Naive thymus-derived CD8-positive, alpha-beta T cell (primary cell): ENCODE measurements at regions not wholly inside any gene's neighbourhood (a gene's known extent, or its start where the extent isn't known, plus 50 kb on each side); places are given as distances from the start of the nearest gene placed in this dataset.

Source experiments
- ATAC-seq, 2 donors: fragments of 150-1000 bp; cut with Tn5 transposase in 1 of 2; sonication (Bioruptor Pico), chemical (Tn5 transposase) in 1 of 2; 1 replicate in 1 of 2; 2 replicates in 1 of 2; pipeline ENCODE4 v1.10.0; 2021; ENCODE audit warnings: mild to moderate bottlenecking in 2 of 2, moderate library complexity in 2 of 2
- POLR2A ChIA-PET: fragments of 350-600 bp; sonication (Branson Sonifier 250); formaldehyde crosslinking; loops from one replicate; lab custom pipeline; 2021; ENCODE audit warnings: antibody characterized with exemption; lab: Charles Lee
- DNase-seq, 10 donors: peaks; one replicate each; pipeline versions ENCODE4 v3.0.0 to v3.0.0-alpha.2; 2020 to 2022
- H3K27ac Mint-ChIP-seq, 10 donors: one replicate each; pipeline ENCODE4 v1.8.0; 2020 to 2022; ENCODE audit warnings: mild to moderate bottlenecking in 10 of 10, mixed read lengths in 10 of 10, moderate library complexity in 4 of 10, inconsistent platforms in 1 of 10
- H3K27me3 Mint-ChIP-seq, 5 donors: one replicate each; pipeline ENCODE4 v1.8.0; 2021 to 2022; ENCODE audit warnings: mixed read lengths in 5 of 5
- H3K36me3 Mint-ChIP-seq, 3 donors: one replicate each; pipeline ENCODE4 v1.8.0; 2020 to 2022; ENCODE audit warnings: mixed read lengths in 3 of 3, mild to moderate bottlenecking in 2 of 3, inconsistent platforms in 1 of 3
- H3K4me1 Mint-ChIP-seq, 4 donors: one replicate each; pipeline ENCODE4 v1.8.0; 2021 to 2022; ENCODE audit warnings: mixed read lengths in 4 of 4
- H3K4me3 Mint-ChIP-seq, 10 donors: one replicate each; pipeline ENCODE4 v1.8.0; 2020 to 2022; ENCODE audit warnings: mild to moderate bottlenecking in 10 of 10, mixed read lengths in 10 of 10, moderate library complexity in 6 of 10, inconsistent platforms in 1 of 10
- H3K9me3 Mint-ChIP-seq, 9 donors: one replicate each; pipeline ENCODE4 v1.8.0; 2020 to 2022; ENCODE audit warnings: mixed read lengths in 9 of 9, mild to moderate bottlenecking in 3 of 9, inconsistent platforms in 1 of 9, moderate library complexity in 1 of 9

GRCh38 chr15:62218841-62219240, 53.8 kb upstream of the C2CD4B start:
- peaks cover 0 to 25% (median 7%) of the 10 kb centered on the region in 3 donors for H3K36me3 Mint-ChIP-seq
- no peak for DNase-seq
- POLR2A ChIA-PET, result no interaction called here
- no peak for ATAC-seq
- peaks cover 3 to 22% (median 10%) of the 10 kb centered on the region in 5 donors for H3K27me3 Mint-ChIP-seq
- no peaks in the 10 kb centered on the region for H3K4me1 Mint-ChIP-seq
- H3K27ac Mint-ChIP-seq, result no peak overlapping the region
- H3K9me3 Mint-ChIP-seq, result peaks cover 0 to 32% (median 16%) of the 10 kb centered on the region in 9 donors
- H3K4me3 Mint-ChIP-seq, result no peak overlapping the region

DNA sequence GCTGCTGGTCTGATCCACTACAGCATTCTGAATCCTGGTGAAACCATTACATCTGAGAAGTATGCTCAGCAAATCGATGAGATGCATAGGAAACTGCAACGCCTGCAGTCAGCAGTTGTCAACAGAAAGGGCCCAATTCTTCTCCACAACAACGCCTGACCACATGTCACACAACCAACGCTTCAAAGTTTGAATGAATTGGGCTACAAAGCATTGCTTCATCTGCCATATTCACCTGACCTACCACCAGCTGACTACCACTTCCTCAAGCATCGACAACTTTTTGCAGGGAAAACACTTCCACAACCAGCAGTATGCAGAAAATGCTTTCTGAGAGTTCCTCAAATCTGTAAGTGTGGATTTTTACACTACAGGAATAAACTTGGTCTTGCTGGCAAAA, 54.7 kb upstream of the C2CD4B start:
- Mint-ChIP-seq H3K27me3 (peaks cover 3 to 27% (median 10%) of the 10 kb centered on the region in 5 donors), H3K27ac (no peak overlapping the region), H3K9me3 (peaks cover 0 to 32% (median 16%) of the 10 kb centered on the region in 9 donors), H3K4me1 (no peaks in the 10 kb centered on the region), H3K36me3 (peaks cover 0 to 28% (median 7%) of the 10 kb centered on the region in 3 donors), H3K4me3 (no peak overlapping the region)
- ATAC-seq (no peak), DNase-seq (no peak)
- POLR2A ChIA-PET, result no interaction called here

DNA sequence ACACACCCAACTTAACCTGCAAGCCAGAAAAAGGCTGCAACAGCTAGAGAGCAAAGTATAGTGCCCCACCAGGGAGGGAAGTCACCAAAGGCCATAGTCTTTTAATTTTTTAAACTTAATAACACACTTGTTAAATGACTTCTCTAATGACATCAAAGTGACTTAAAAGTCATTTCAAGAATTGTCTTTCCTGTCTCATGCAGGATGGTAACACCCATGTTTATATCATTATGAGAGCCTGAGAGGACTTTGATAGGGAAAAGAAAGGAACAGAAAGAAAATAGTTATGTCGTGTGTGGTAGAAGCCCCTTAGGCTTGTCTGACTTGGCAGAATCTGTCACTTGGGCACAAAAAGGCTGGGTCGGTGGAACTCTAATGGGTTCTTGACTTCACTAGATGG, 57.9 kb upstream of the C2CD4B start:
- ATAC-seq (no peak), DNase-seq (no peak)
- Mint-ChIP-seq H3K4me1 (no peaks in the 10 kb centered on the region), H3K36me3 (peaks cover 0 to 12% (median 0%) of the 10 kb centered on the region in 3 donors), H3K9me3 (peaks cover 0 to 8% (median 3%) of the 10 kb centered on the region in 9 donors), H3K27me3 (peaks cover 8 to 43% (median 15%) of the 10 kb centered on the region in 5 donors), H3K27ac (peak overlapping the region in 1 of 10 donors; percentile 41), H3K4me3 (no peak overlapping the region)
- POLR2A ChIA-PET, result no interaction called here

DNA sequence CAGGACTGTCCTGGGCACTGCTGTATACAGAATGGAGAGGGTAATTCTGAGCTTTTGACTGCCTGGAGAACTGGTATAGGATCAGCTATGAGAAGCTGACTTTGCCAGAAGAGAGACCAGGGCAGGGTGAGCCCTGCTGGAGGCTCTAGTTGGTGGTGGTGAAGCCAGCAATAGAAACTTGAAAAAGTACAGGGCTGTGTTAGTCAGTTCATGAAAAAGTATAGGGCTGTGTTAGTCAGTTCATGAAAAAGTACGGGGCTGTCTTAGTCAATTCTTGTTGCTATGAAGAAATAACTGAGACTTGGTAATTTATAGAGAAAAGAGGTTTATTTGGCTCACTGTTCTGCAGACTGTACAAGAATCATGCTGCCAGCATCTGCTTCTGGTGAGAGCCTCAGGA, 63.5 kb upstream of the C2CD4B start:
- Mint-ChIP-seq H3K36me3 (peaks cover 0 to 5% (median 0%) of the 10 kb centered on the region in 3 donors), H3K4me1 (no peaks in the 10 kb centered on the region), H3K4me3 (no peak overlapping the region), H3K9me3 (peaks cover 0 to 4% (median 0%) of the 10 kb centered on the region in 9 donors), H3K27ac (peak overlapping the region in 1 of 10 donors; percentile 29), H3K27me3 (peaks cover 6 to 34% (median 23%) of the 10 kb centered on the region in 5 donors)
- no peak for ATAC-seq
- DNase-seq, result no peak
- POLR2A ChIA-PET, result no interaction called here

- POLR2A ChIA-PET, result no interaction called here
- no peaks in the 10 kb centered on the region for H3K4me1 Mint-ChIP-seq
- ATAC-seq (no peak), DNase-seq (no peak)
- H3K36me3 Mint-ChIP-seq, result no peaks in the 10 kb centered on the region
- no peak overlapping the region for H3K27ac Mint-ChIP-seq
- H3K4me3 Mint-ChIP-seq, result no peak overlapping the region
- H3K9me3 Mint-ChIP-seq, result peaks cover 0 to 4% (median 0%) of the 10 kb centered on the region in 9 donors
- peaks cover 3 to 26% (median 19%) of the 10 kb centered on the region in 5 donors for H3K27me3 Mint-ChIP-seq
Observed at GRCh38 chr15:62231856-62232255, 66.8 kb upstream of the C2CD4B start.

DNA sequence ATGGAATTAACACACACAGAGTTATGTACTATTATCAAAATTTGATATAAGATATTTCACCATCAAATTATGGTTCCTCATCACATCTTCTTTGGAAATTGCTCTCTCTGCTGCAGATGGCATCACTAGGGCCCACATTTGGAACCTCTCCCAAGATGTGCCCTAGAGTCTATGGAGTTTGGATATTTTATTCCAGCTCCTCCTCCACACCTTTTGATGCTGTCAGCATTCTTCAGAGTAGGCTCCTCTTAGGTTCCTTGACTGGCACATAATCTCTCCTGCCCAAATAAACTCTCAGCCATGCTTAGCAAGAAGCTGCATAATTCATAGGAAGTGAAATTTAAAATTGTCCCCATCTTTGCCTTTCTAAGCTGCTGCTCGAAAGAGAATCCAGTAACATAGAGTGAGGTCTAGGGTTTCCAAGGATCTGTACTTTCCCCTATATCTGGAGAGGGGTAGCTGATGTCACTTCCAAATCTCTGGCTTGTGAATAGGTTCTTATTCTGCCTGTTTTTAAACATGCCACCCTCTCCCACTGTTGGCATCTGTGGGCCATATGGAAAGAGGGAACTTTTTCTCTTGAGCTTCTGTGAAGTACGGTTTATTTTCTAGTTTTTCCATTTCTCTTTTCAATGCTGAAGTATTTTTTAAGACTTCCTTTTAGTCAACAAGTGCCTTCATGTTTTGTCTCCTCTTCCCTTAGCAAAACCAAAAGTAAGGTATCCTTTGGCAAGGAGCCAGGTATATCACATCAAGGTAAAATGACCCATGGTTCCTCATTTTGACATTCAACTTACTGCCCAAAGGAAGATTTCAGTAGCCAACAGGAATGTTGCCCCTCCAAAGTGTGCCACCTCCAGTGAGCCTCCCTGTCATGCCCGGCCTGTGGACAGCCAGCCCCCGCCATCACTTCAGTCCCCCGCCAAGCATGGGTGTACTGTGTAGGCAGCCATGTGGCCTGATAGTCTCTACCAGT, 75.3 kb upstream of the C2CD4B start:
- Mint-ChIP-seq H3K27me3 (peaks cover 0 to 12% (median 0%) of the 10 kb centered on the region in 5 donors), H3K4me1 (peaks cover 0 to 2% (median 0%) of the 10 kb centered on the region in 4 donors), H3K4me3 (no peak overlapping the region), H3K36me3 (no peaks in the 10 kb centered on the region), H3K27ac (no peak overlapping the region), H3K9me3 (peaks cover 0 to 4% (median 0%) of the 10 kb centered on the region in 9 donors)
- no peak for ATAC-seq
- DNase-seq, result no peak
- POLR2A ChIA-PET, result no interaction called here

DNA sequence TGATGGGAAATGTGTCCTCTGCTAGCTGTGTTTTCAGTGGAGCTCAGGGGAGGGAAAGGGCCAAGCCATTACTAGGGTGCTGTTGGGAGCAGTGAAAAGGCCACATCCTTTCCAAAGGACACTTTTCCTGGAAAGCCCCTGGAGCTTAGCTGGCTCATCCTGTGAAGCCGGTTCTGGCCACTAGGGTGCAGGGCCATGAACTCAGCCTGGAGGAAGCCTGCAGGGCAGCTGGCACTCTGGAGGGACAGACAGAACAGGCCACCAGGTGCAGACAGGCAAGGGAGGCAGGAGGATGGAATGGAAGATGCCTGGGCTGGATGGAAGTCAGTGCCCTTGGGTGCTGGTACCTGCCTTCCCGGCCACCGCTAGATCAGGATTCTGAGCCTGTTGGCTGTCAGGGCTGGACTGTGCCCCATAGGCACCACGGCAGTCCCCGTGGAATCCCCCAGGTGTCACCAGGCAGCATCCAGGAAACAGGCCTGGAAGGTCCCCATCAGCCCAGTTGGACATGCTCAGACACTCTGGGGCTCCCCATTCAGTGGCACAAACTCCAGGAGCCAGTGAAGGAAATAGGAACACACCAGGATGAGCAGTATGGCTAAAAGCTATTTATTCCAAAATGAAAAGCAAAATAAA, 76.2 kb upstream of the C2CD4B start:
- no peak overlapping the region for H3K27ac Mint-ChIP-seq
- no peaks in the 10 kb centered on the region for H3K36me3 Mint-ChIP-seq

GRCh38 chr15:62242999-62243398, 77.9 kb upstream of the C2CD4B start:
- ATAC-seq (no peak), DNase-seq (no peak)
- Mint-ChIP-seq H3K4me1 (peaks cover 0 to 2% (median 0%) of the 10 kb centered on the region in 4 donors), H3K4me3 (no peak overlapping the region), H3K27ac (peak overlapping the region in 1 of 10 donors; percentile 65), H3K36me3 (no peaks in the 10 kb centered on the region), H3K27me3 (peaks cover 3 to 22% (median 8%) of the 10 kb centered on the region in 5 donors), H3K9me3 (peaks cover 0 to 3% (median 0%) of the 10 kb centered on the region in 9 donors)
- POLR2A ChIA-PET, result no interaction called here

More for the DNA sequence above, 76.2 kb upstream of the C2CD4B start:
- H3K4me1 Mint-ChIP-seq, result peaks cover 0 to 2% (median 0%) of the 10 kb centered on the region in 4 donors
- H3K9me3 Mint-ChIP-seq, result peaks cover 0 to 4% (median 0%) of the 10 kb centered on the region in 9 donors
- DNase-seq (no peak), ATAC-seq (no peak)
- POLR2A ChIA-PET, result no interaction called here
- no peak overlapping the region for H3K4me3 Mint-ChIP-seq
- peaks cover 0 to 14% (median 5%) of the 10 kb centered on the region in 5 donors for H3K27me3 Mint-ChIP-seq

- ATAC-seq, result no peak
- POLR2A ChIA-PET, result no interaction called here
- Mint-ChIP-seq H3K27ac (no peak overlapping the region), H3K9me3 (no peaks in the 10 kb centered on the region), H3K27me3 (peaks cover 3 to 23% (median 11%) of the 10 kb centered on the region in 5 donors), H3K4me3 (no peak overlapping the region), H3K4me1 (peaks cover 0 to 2% (median 0%) of the 10 kb centered on the region in 4 donors), H3K36me3 (no peaks in the 10 kb centered on the region)
- no peak for DNase-seq
Observed at GRCh38 chr15:62244762-62245161, 79.7 kb upstream of the C2CD4B start.

DNA sequence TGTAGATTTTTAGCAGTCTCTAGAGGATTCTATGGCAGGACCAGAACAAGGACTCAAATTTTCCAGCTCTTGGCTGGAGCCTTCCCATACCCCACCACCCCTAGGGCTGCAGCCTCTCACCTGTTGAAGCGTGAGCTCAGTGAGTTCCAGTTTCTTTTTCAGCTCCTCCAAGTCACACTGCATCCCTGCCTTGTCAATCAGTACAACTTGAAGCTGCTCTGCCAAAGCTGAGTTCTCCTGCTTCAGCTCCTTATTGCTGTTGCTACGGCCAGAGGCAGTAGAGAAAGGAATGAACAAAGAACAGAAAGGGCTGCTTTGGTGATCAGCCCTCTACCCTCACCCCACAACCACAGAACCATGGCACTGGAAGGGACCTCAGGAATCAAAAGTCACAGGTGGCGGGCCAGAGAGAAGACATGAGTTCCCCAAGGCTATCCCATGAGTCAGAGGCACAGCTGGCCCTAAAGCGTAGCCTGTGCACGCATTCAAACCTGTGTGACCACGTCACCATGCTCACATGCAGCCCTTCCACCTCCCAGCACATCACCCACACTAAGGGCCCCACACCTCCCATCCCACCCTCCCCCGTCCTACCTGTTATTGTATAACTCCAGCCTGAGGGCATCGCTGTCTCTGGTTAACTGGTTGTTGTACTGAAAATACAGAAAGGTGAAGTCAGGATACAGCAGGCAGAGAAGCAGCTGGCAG, 83.3 kb upstream of the C2CD4B start:
- ATAC-seq (no peak), DNase-seq (no peak)
- Mint-ChIP-seq H3K27ac (no peak overlapping the region), H3K4me1 (no peaks in the 10 kb centered on the region), H3K4me3 (no peak overlapping the region), H3K36me3 (no peaks in the 10 kb centered on the region), H3K9me3 (no peaks in the 10 kb centered on the region), H3K27me3 (peaks cover 3 to 36% (median 7%) of the 10 kb centered on the region in 5 donors)
- POLR2A ChIA-PET, result no interaction called here

- H3K4me1 Mint-ChIP-seq, result no peaks in the 10 kb centered on the region
- H3K9me3 Mint-ChIP-seq, result no peaks in the 10 kb centered on the region
- DNase-seq, result no peak
- POLR2A ChIA-PET, result no interaction called here
- no peaks in the 10 kb centered on the region for H3K36me3 Mint-ChIP-seq
- H3K27ac Mint-ChIP-seq, result no peak overlapping the region
- no peak overlapping the region for H3K4me3 Mint-ChIP-seq
- ATAC-seq, result no peak
- H3K27me3 Mint-ChIP-seq, result peaks cover 4 to 41% (median 7%) of the 10 kb centered on the region in 5 donors
Observed at GRCh38 chr15:62249501-62249900, 84.4 kb upstream of the C2CD4B start.

DNA sequence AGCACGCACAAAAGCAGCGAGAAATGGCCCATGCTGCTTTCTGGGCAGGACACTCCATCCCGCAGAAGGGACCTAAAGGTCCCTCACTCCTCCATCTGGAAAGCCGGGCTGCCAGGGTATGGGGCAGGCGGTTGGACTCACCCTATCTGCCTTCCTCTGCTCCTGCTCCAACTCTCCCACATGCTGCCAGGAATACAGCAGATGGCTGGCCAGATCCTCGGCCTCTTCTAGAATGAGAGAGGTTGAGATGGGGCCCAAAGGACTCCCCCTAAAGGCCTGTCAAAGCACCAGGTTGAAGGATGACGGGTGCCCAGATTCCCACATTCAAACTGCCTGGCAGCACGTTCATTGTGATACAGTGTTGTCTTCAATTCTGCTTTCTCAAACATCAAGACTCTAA, 85.1 kb upstream of the C2CD4B start:
- DNase-seq (no peak), ATAC-seq (no peak)
- peaks cover 0 to 2% (median 0%) of the 10 kb centered on the region in 9 donors for H3K9me3 Mint-ChIP-seq
- H3K4me1 Mint-ChIP-seq, result no peaks in the 10 kb centered on the region
- POLR2A ChIA-PET, result no interaction called here
- no peak overlapping the region for H3K27ac Mint-ChIP-seq
- no peaks in the 10 kb centered on the region for H3K36me3 Mint-ChIP-seq
- H3K27me3 Mint-ChIP-seq, result peaks cover 10 to 48% (median 13%) of the 10 kb centered on the region in 5 donors
- H3K4me3 Mint-ChIP-seq, result no peak overlapping the region
